ENCODE measurements at regions not wholly inside any gene's neighbourhood (a gene's known extent, or its start where the extent isn't known, plus 50 kb on each side); places are given as distances from the start of the nearest gene placed in this dataset.

DNA sequence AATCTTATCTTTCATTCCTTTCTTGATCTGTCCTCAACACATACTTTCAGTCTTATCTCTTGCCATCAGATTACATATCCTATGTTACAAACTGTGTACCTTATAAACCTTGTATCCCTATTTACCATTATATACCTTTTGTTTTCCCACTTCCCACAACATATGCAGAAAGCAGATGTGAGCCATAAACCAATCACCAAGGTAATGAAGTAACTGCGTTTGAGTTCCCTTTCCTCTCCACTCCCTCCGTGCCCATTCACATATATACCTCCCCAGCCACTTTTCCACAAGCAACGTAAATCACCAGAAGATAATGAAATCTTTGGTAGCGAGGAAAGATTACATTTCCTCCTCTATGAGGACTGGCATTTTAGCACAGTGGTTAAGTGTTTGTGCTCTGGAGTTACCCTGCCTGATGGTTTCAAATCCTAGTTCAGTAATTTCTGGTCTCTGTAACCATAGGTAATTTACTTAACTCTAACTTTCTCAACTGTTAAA, 55.5 kb upstream of the PHF14 start:
- TF ChIP-seq, protein P1, sequence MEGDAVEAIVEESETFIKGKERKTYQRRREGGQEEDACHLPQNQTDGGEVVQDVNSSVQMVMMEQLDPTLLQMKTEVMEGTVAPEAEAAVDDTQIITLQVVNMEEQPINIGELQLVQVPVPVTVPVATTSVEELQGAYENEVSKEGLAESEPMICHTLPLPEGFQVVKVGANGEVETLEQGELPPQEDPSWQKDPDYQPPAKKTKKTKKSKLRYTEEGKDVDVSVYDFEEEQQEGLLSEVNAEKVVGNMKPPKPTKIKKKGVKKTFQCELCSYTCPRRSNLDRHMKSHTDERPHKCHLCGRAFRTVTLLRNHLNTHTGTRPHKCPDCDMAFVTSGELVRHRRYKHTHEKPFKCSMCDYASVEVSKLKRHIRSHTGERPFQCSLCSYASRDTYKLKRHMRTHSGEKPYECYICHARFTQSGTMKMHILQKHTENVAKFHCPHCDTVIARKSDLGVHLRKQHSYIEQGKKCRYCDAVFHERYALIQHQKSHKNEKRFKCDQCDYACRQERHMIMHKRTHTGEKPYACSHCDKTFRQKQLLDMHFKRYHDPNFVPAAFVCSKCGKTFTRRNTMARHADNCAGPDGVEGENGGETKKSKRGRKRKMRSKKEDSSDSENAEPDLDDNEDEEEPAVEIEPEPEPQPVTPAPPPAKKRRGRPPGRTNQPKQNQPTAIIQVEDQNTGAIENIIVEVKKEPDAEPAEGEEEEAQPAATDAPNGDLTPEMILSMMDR (IDR thresholded peaks at IDR 0.05; ENCODE audit: low read length): no peak
- TF ChIP-seq EZH2 (optimal IDR thresholded peaks at IDR 0.05; ENCODE audit: low read depth, low read length): no peak
- TF ChIP-seq EZH2phosphoT487 (IDR thresholded peaks at IDR 0.05; ENCODE audit: low read length): no peak

Data from MM.1S (cell line).